HUES48 (cell line): ENCODE measurements at regions not wholly inside any gene's neighbourhood (a gene's known extent, or its start where the extent isn't known, plus 50 kb on each side); places are given as distances from the start of the nearest gene placed in this dataset.
A peak's percentile ranks its signal among the peaks of the same experiment; 100 is the strongest.

ENCODE experiments used
- H3K27ac ChIP-seq: one replicate; pipeline ENCODE4 v1.7.0; 2013; ENCODE audit warnings: low read depth, low read length, inconsistent platforms
- H3K27me3 ChIP-seq: 2 replicates; pipeline ENCODE4 v1.6.1; 2013; ENCODE audit warnings: mild to moderate bottlenecking, low read length; ENCODE audit not compliant: control insufficient read depth, insufficient read depth
- H3K36me3 ChIP-seq: 2 replicates; pipeline ENCODE4 v1.6.1; 2013; ENCODE audit warnings: low read length; ENCODE audit not compliant: control insufficient read depth, insufficient read depth
- H3K4me1 ChIP-seq: 2 replicates; pipeline ENCODE4 v1.6.1; 2013; ENCODE audit warnings: mild to moderate bottlenecking, low read length; ENCODE audit not compliant: control insufficient read depth, insufficient read depth
- H3K4me3 ChIP-seq: 2 replicates; pipeline ENCODE4 v1.5.1; 2013; ENCODE audit warnings: mild to moderate bottlenecking, low read depth, low read length
- H3K9ac ChIP-seq: 2 replicates; pipeline ENCODE4 v1.6.1; 2013; ENCODE audit warnings: mild to moderate bottlenecking, low read depth, low read length, moderate library complexity
- H3K9me3 ChIP-seq: 2 replicates; pipeline ENCODE4 v1.6.1; 2013; ENCODE audit warnings: low read length; ENCODE audit not compliant: control insufficient read depth, insufficient read depth

DNA sequence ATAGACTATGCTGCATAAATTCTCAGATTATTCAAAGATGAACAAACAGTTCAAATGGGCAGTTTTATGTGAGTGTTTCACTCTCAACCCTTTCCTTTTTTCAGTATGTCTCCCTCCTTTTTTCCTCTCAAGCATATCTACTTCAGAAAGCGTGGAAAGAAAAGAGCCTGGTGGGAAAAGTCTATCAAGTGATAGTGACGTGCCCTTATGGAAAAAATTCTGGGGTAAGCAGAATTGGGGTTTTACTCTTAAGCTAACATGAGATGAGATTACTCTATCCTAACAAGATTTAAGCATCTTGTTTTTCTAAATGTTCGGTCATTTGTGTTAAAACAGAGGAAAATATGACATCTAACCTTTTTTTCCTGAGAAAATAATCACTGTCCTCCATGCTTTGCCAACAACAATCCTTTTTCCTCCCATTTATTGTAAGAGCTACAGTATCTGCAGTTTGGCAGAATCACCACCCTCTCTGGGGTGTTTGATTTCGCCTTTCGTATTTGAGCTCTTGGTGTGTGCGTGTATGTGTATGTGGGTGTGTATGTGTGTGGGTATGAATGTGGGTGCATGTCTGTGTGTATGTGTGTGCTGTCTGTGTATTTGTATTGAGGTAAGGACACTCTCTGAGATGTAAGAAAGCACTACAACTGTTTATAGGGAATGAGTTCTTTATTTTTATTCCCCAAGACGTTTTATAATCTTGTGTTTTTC, 143.9 kb upstream of the L3MBTL4 start:
- Histone ChIP-seq H3K9me3 (no peaks in the 10 kb centered on the region; the same call in 1 of the 2 replicates), H3K4me1 (peaks cover 28% of the 10 kb centered on the region), H3K9ac (no peak overlapping the region), H3K36me3 (no peaks in the 10 kb centered on the region), H3K27ac (peak overlapping the region; percentile 77), H3K4me3 (no peak overlapping the region), H3K27me3 (no peaks in the 10 kb centered on the region)

DNA sequence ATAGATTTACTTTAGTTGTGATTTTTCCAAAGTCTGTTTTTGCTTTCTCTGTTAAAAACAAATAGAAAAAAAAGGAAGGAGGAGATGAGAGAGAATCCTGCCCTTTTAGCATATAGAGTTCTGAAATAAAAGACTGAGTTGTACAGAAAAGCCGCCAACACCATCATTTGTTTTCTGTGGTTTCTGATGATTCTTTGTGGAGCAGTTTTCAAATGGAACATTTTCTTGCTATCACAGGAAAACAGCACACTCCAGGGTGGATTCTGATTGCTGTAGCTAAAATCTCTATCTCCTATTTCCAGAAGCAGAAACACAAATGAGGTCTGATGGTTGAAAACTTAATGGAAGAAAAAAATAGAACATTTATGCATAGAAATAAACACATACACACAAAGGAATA, 144.6 kb upstream of the L3MBTL4 start:
- Histone ChIP-seq H3K9me3 (no peaks in the 10 kb centered on the region; the same call in 1 of the 2 replicates), H3K36me3 (no peaks in the 10 kb centered on the region), H3K27me3 (no peaks in the 10 kb centered on the region), H3K4me3 (no peak overlapping the region), H3K9ac (no peak overlapping the region), H3K27ac (no peak overlapping the region), H3K4me1 (peaks cover 28% of the 10 kb centered on the region)

DNA sequence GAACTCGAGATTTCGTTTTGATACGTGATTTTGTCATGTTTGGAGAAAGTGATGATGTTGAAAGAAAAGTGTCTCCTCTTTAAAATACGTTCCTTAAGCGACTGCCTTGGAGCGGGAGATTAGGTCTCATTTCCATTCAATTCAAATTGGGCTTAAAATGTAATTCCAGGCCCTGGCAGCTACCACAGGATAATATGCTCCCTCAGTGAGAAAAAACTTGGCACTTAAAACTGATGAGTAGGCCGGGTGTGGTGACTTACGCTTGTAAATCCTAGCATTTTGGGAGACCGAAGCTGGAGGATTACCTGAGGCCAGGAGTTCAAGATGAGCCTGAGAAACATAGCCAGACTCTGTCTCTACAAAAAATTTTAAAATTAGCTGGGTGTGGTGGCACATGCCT, 146.3 kb upstream of the L3MBTL4 start:
- Histone ChIP-seq H3K9ac (no peak overlapping the region), H3K4me1 (peaks cover 34% of the 10 kb centered on the region), H3K9me3 (no peaks in the 10 kb centered on the region; the same call in 1 of the 2 replicates), H3K4me3 (no peak overlapping the region), H3K27me3 (no peaks in the 10 kb centered on the region), H3K27ac (no peak overlapping the region), H3K36me3 (no peaks in the 10 kb centered on the region)

DNA sequence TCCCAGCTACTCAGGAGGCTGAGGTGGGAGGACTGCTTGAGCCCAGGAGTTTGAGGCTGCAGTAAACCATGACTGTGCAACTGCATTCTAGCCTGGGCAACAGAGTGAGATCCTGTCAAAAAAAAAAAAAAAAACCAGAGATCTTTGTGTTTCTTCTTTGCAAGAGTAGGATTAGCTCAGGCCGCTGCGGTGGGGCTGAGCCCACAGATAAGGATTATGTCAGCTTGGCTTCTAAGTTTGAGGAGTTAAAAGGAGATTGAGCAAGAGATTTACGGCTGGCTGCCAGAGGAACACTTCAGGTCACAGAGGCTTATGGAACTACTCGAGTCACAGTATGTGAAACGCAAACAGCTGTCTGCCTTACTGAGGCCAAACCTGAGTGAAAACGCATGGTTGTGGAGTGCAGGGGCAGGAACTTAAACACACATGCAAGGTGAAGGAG, 146.7 kb upstream of the L3MBTL4 start:
- H3K36me3 ChIP-seq = no peaks in the 10 kb centered on the region
- peak overlapping the region; percentile 69 for H3K27ac ChIP-seq

DNA sequence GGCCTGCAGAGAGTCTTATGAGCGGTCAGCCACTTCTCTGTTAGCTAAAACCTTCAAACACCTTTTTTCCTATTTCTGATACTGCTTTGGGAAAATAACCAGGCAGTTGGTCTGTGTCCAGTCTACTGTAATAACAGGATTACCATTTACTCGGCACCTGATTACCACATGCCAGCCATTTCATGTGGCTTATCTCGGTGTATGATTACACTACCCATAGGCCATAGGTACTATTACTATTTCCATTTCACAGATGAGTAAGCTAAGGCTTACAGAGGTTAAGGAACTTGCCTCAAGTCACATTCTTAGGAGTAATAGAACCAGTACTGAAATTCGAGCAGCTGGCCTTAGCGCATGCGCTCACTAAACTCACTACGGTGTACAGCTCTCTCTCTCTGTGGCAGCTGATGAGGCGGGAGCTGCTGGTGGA, 147.2 kb upstream of the L3MBTL4 start:
- no peak overlapping the region for H3K9ac ChIP-seq

More for the DNA sequence above, 146.7 kb upstream of the L3MBTL4 start:
- no peak overlapping the region for H3K9ac ChIP-seq
- peaks cover 38% of the 10 kb centered on the region for H3K4me1 ChIP-seq
- H3K9me3 ChIP-seq = no peaks in the 10 kb centered on the region; the same call in 1 of the 2 replicates
- H3K27me3 ChIP-seq = no peaks in the 10 kb centered on the region
- no peak overlapping the region for H3K4me3 ChIP-seq

DNA sequence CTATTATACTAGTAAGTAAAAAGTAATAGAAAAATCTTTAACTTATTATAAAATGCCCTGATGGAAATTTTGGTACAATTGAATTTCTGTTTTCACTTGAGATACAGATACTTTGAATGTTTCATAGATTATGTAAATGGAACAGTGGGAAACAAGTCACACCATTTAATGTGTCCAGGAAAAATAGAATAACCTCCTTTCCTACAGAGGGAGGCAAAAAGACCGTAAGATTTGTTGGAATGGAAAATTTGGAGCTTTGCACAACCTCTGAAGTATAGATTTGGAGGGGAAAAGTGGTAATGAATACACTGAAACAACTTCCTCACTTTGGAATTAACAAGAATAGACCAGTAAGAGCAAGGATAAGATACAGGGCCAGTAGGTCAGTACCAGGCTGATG, 149.2 kb upstream of the L3MBTL4 start:
- Histone ChIP-seq H3K4me3 (no peak overlapping the region), H3K36me3 (no peaks in the 10 kb centered on the region), H3K27ac (no peak overlapping the region), H3K4me1 (peaks cover 26% of the 10 kb centered on the region), H3K9ac (no peak overlapping the region), H3K9me3 (no peaks in the 10 kb centered on the region; the same call in 1 of the 2 replicates), H3K27me3 (no peaks in the 10 kb centered on the region)

More for the DNA sequence above, 147.2 kb upstream of the L3MBTL4 start:
- Histone ChIP-seq H3K4me1 (peaks cover 39% of the 10 kb centered on the region), H3K4me3 (no peak overlapping the region), H3K9me3 (no peaks in the 10 kb centered on the region; the same call in 1 of the 2 replicates), H3K36me3 (no peaks in the 10 kb centered on the region), H3K27ac (peak overlapping the region; percentile 69), H3K27me3 (no peaks in the 10 kb centered on the region)

DNA sequence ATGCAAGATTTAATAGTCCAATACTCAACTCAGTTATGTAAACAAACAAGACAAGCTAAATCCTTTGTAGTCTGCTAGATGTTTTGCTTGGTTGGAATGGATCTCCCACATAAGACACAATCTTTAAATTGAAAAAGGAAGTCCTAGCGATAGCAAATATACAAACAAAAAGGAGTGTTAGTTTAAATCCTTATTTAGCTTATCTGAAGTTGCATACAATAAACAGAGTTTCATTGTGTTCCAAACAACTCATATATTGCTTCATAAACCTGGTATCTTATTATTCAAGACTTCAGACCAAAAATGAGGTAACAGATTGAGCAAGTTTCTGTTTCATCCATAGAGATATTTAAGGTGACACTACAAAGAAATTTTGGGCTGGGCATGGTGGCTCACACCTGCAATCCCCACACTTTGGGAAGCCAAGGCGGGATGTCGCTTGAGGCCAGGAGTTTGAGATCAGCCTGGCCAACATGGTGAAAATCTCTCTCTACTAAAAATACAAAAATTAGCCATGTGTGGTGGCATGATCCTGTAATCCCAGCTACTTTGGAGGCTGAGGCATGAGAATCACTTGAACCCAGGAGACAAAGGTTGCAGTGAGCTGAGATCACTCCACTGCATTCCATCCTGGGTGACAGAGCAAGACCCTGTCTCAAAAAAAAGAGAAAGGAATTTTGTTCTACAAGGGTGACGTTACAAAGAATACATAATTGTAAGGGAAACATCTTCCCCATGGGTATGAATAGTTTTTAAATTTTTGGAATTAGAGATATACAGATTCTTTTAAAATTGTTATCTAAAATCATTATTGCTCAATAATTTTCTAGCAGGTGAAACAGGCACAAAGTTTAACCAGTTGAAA, 150.5 kb upstream of the L3MBTL4 start:
- H3K27me3 ChIP-seq = no peaks in the 10 kb centered on the region
- no peaks in the 10 kb centered on the region for H3K36me3 ChIP-seq
- no peak overlapping the region for H3K4me3 ChIP-seq
- H3K4me1 ChIP-seq = peaks cover 25% of the 10 kb centered on the region
- H3K27ac ChIP-seq = peak overlapping the region; percentile 83
- H3K9ac ChIP-seq = no peak overlapping the region
- H3K9me3 ChIP-seq = no peaks in the 10 kb centered on the region; the same call in 1 of the 2 replicates

DNA sequence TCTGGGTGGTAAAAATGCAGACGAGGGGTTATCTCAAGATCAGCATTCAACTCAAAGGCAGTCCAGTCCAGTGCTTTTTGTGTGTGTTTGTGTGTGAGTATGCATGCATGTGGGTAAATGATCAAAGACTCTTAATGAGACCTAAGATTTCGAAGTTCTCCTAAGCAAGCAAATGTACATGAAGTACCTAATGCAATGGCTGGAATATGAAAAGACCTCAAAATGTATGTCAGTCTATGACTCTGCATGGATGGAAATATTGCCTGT, 151.0 kb upstream of the L3MBTL4 start:
- Histone ChIP-seq H3K4me1 (peaks cover 28% of the 10 kb centered on the region), H3K27ac (peak overlapping the region; percentile 83), H3K9ac (no peak overlapping the region), H3K36me3 (no peaks in the 10 kb centered on the region), H3K27me3 (no peaks in the 10 kb centered on the region), H3K9me3 (no peaks in the 10 kb centered on the region; the same call in 1 of the 2 replicates), H3K4me3 (no peak overlapping the region)

DNA sequence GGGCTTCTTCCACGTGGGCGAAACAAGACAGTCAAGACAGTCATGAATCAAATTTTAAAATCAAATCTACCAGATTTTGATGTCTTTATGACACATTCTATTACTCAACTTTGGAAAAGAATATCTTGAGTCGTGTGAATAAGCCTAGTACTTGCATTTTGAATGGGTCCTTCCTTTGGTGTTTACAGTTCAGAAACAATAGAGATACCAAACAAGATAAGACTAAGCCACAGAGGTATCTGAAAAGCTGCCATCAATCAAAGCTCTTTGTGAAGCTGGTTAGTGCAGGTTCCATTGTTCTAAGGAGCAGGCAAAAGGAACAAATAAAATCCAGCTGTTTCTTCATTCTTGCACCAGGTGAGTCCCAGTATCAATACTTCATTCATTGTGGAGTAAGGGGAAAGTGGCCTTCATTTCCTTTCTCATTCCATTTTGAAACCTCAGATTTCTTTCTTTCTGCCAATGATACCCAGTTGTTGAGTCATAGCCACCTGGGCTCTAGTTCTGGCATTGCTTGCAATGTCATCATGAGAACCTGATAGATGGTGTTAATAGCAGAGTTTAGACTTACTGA, 151.7 kb upstream of the L3MBTL4 start:
- Histone ChIP-seq H3K9me3 (no peaks in the 10 kb centered on the region; the same call in 1 of the 2 replicates), H3K4me3 (no peak overlapping the region), H3K27me3 (no peaks in the 10 kb centered on the region), H3K9ac (no peak overlapping the region), H3K4me1 (peaks cover 35% of the 10 kb centered on the region), H3K27ac (peak overlapping the region; percentile 83), H3K36me3 (no peaks in the 10 kb centered on the region)

DNA sequence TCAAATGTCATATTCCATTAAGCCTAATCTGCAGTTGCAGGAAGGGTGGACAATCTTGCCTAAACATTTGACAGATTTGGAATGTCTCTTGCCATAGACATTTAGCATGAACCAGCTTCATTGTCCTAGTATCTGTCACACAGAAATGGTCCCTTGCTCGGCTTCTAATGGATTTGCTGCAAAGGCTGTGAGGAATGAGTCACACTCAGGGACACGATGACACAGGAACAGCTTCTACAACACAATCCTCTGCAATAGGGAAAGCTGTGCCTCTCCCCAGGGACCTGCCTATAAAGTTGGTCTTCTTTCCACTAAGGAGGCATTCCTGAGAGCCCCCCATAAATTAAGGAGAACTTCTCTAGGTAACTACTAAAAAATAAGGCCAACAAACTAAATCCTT, 155.1 kb upstream of the L3MBTL4 start:
- Histone ChIP-seq H3K27ac (peak overlapping the region; percentile 66), H3K27me3 (no peaks in the 10 kb centered on the region), H3K9ac (no peak overlapping the region), H3K36me3 (no peaks in the 10 kb centered on the region), H3K4me1 (peaks cover 49% of the 10 kb centered on the region), H3K9me3 (no peaks in the 10 kb centered on the region), H3K4me3 (no peak overlapping the region)
